HG02642 (cell line): ENCODE measurements at regions not wholly inside any gene's neighbourhood (a gene's known extent, or its start where the extent isn't known, plus 50 kb on each side); places are given as distances from the start of the nearest gene placed in this dataset.
"Not testable (repeated sequence)": the region's sequence is repeated elsewhere in the genome, so short reads cannot be mapped to it uniquely, and the experiment has no call there.

Experiments
- ATAC-seq: cut with Tn5 transposase; IDR thresholded peaks from one replicate; pipeline ENCODE4 v1.9.1; 2021; ENCODE audit warnings: mild to moderate bottlenecking; ENCODE audit not compliant: unreplicated experiment, poor library complexity

DNA sequence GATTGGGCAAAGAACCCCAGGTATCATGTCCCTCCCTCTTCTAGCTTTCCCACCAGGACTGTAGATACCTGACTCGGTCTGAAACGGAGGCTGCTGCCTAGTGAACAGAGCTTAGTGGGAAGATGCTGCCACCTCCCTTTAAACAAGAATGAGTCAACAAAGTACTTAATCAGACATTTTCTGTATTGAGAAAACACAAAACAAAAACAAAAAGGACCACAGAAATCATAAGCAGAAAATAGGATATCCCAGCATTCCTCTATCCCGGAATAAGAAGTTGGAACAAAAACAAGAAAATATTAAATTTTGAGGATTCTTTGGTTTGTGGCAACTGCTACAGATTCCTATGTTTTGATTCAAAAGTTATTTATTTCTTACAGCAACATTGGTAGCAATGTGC is 51.7 kb upstream of the COL8A1 start:
- no peak for ATAC-seq

GRCh38 chr3:99579965-99580364 is 58.4 kb upstream of the COL8A1 start:
- ATAC-seq, result no peak

- no peak for ATAC-seq
Measured at GRCh38 chr3:99579246-99579645, 59.1 kb upstream of the COL8A1 start.

GRCh38 chr3:99578339-99578970 is 59.9 kb upstream of the COL8A1 start:
- ATAC-seq, result no peak

DNA sequence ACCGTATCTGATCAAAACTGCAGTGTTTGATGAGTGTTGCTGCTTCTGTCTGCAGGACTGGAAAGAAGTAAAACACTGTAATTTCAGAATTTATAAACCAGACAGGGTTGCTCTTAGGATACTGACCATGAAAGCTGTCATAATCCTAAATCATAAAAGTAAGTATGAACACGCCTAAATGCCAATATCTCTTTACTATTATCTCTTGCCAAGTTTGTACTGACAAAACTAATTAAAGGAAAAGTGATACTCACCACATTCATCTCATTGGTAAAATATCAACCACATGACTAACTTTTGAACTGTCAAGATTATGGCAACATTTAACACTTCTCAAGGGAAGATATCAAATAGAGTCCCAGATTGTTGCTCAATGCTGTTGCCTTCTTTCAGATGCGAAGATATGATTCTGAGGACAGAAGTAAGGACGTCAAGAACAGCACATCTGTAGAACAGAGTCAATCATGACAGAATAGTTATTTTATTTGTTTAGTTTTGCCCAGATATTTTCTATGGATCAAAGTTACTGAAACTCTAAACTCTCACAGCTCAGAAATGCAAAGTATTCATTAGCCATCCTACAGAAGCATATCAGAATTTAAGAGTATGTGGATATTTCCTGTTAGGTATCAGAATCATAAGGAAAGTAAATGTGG is 61.4 kb upstream of the COL8A1 start:
- ATAC-seq, result no peak

- no peak for ATAC-seq
Measured at GRCh38 chr3:99575683-99576082, 62.7 kb upstream of the COL8A1 start.

GRCh38 chr3:99570061-99570460 is 68.3 kb upstream of the COL8A1 start:
- no peak for ATAC-seq

DNA sequence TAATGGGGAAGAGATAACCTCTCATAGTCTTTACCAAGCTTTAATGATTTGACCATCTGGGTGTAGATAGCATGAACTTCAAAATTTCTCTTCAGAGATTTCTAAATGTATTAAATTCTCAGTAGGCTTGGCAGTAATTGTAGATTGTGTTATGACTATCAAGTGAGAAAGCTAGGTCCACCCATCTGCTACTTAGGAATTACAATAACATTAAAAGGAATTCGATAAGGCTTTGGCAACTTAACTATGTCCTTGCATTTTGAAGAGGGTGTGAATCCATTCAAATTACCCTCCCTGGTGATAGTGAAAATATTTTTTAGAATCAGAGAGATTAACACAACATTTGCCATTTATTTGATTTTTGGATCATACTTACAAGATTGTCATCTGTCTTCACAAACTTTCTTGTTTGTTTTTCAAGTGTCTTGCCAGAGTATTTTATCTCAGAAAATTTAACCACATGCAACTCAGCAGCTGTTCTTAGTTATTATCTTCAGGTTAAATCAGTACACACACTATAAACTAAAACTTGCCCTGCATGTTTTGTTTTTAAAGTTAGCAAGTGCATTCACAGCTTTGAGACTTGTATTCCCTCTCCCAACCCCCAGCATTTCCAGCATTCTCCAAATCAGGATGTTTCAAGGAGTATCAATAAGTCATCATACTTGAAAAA is 69.6 kb upstream of the COL8A1 start:
- ATAC-seq, result no peak

GRCh38 chr3:99565331-99565730 is 73.1 kb upstream of the COL8A1 start:
- no peak for ATAC-seq

GRCh38 chr3:99562990-99563607 is 75.3 kb upstream of the COL8A1 start:
- no peak for ATAC-seq

DNA sequence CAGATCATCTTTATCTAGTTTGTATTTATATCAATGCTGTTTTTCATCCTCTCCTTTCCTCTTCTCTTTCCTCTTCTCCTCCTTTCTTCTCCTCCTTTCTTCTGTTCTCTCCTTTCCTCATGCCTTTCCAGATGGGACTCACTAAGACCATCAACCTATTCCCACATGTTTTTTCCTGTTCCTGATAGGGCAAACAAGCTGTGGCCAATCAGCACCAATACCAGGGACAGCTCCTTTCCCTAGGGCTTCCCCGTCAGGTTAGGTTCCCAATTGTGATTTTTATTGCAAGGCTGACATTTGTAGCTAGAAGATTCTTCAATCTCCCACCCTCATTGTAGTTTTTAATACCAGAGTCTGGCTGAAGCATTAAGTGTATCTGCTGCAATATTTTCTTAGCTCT is 76.3 kb upstream of the COL8A1 start:
- no peak for ATAC-seq

DNA sequence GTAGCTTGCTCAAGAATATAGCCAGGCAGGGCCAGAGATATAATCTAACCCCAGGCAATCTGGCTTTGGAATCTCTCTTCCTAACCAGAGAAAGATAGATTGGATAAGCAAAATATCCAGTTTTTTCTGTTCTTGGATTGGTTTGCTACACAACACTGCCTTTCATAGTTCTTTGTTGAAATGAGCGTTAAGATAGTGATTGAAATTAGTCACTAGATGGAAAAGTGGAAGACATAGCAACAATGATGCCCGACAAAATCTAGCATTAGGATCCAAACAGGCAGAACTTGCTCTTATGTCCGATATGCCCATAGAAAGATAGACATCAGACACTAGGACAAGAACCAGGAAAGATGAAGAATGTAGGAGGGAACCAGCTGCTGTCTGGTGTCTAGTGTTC is 77.3 kb upstream of the COL8A1 start:
- no peak for ATAC-seq

DNA sequence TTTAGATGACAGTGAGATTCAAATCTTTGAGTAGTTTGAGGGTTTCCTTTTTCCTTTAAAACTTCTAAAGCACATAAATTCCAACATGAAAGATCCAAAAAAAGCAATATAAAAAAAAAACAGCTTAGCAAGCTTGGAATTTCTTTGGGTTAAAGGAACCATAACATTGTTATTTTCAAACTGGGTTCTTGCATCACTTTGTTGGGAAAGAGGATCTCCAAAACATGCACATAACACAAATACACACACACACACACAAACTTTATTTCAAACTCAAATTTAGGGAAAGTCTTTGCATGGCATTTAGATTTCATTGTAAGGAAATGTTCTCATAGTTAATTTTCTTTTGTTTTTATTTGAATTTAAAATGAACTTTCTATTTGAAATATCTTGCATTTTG is 79.2 kb upstream of the COL8A1 start:
- no peak for ATAC-seq

DNA sequence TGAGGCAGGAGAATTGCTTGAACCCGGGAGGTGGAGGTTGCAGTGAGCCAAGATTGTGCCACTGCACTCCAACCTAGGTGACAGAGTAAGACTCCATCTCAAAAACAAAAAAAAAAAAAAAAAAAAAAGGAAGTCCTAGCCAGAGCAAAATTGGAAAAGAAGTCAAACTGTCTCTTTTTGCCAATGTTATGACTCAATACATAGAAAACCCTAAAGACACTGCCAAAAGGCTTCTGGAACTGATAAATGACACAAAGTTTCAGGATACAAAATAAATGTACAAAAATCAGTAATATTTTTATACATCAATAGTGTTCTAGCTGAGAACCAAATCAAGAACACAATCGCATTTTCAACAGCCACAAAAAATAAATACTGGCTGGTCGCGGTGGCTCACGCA is 82.5 kb upstream of the COL8A1 start:
- ATAC-seq, result not testable (repeated sequence)

- ATAC-seq, result no peak
Measured at GRCh38 chr3:99551520-99551919, 86.9 kb upstream of the COL8A1 start.

DNA sequence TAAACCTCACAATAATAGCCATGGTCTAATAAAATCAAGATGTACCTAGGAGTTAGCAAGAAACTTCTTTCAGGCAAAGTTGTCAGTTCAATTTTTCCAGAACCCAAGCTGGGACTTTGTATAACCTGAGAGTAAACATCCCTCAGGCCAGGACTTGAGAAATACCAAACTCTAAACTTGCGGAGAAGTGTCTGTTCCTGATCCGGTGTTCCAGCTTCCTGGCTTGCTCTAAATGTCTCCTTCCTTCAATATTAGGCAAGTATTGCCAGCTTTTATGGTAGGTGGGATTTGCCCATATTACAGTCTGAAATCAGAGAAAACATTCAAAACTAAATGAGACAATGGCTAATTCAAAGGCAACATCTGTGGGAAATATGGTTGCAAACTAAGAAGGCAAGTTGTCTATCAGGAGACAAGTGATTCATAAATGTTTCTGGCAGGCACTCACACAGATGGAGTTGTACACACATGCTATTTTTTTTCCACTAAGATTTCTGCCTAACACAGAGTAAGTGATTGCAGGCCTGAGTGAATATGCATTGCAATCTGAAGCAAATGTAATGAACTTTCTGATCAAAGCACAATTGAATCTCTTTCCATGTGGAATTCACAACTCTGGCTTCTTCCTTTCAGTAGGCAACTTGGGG is 88.3 kb upstream of the COL8A1 start:
- ATAC-seq, result no peak

DNA sequence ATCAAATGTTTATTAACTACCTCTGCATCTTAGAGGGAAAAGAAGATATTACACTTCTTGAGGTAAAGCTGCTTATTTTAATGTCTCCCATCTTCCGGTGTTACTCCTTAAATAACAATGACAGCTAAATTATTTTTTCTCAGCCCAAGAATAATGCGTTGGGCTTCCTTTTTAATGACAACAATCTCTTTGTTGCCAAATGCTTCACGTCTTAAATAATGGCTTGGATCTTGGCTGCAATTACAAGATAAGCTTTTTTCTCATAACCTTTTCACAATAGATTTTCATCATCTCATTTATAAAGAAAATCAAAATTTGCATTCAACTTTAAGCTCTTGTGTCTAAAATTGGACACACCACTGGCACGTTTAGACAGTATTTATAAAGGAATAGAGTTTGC is 89.2 kb upstream of the COL8A1 start:
- ATAC-seq, result no peak

DNA sequence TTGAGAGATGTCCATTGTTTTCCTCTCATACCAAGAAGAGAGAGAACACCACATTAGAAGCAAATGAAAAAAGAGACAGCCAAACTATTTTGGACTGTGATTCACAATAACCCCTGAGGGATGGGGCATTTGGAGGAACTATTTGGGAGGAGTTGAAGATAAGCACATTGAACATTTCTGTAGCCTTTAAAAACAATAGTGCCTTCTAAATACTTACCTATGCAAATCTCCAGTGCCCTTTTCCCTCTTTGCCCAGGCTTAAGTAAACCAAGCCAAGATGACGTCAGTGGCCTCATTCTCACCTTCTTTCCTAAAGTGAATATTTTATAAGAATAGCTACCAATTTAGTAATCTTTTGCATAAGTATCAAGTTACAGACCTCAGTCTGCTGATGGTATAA is 89.7 kb upstream of the COL8A1 start:
- ATAC-seq, result no peak

GRCh38 chr3:99545941-99546580 is 92.3 kb upstream of the COL8A1 start:
- no peak for ATAC-seq

- ATAC-seq, result no peak
Measured at GRCh38 chr3:99544786-99545281, 93.6 kb upstream of the COL8A1 start.
